ENCODE measurements at regions not wholly inside any gene's neighbourhood (a gene's known extent, or its start where the extent isn't known, plus 50 kb on each side); places are given as distances from the start of the nearest gene placed in this dataset.

DNA sequence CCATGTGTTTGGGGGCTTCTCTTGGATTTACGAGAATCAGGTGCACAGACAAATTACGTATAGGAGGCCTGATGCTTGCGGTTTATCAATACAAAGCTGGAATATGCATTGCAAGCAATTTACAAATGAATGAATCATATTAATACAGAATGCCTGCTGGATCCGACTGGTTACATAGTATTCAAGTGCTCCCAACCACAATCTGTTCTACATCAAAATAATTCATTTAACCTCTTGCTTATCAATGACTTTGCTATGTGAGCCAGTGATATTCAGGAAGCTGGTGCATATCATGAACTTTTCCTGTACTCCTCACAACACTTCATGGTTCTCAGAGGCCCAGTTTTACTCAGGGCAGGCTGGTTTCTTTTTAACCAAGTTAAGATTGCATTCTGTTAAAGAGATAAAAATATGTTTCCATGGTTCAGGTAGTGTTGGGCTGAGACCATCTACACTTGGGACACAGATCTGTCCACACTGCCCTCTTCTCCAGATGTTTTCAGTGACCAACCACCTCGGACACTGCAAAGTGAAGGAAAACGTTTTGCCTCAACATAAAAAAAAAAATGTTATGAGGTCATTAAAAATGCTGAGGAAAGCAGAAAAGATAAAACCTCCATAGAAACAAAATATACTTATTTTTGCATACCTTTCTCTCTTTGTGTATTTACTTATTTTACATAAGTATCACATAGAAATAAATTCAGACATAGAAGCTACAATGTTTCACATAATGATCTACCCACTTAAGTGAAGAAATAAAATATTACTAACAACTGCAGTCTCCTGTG lies 200.1 kb upstream of the VCX3A start:
- H3K27ac Mint-ChIP-seq: no peak overlapping the region
- no peaks in the 10 kb centered on the region for H3K27me3 Mint-ChIP-seq
- H3K9me3 Mint-ChIP-seq (ENCODE audit: low read depth): peaks cover 3% of the 10 kb centered on the region
- H3K36me3 Mint-ChIP-seq (ENCODE audit: insufficient read depth): no peaks in the 10 kb centered on the region
- H3K4me3 Mint-ChIP-seq (ENCODE audit: low read depth): no peak overlapping the region
- TF ChIP-seq, protein P1, sequence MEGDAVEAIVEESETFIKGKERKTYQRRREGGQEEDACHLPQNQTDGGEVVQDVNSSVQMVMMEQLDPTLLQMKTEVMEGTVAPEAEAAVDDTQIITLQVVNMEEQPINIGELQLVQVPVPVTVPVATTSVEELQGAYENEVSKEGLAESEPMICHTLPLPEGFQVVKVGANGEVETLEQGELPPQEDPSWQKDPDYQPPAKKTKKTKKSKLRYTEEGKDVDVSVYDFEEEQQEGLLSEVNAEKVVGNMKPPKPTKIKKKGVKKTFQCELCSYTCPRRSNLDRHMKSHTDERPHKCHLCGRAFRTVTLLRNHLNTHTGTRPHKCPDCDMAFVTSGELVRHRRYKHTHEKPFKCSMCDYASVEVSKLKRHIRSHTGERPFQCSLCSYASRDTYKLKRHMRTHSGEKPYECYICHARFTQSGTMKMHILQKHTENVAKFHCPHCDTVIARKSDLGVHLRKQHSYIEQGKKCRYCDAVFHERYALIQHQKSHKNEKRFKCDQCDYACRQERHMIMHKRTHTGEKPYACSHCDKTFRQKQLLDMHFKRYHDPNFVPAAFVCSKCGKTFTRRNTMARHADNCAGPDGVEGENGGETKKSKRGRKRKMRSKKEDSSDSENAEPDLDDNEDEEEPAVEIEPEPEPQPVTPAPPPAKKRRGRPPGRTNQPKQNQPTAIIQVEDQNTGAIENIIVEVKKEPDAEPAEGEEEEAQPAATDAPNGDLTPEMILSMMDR (IDR thresholded peaks at IDR 0.05; ENCODE audit: unreplicated experiment): no peak
- no peaks in the 10 kb centered on the region for H3K4me1 Mint-ChIP-seq (ENCODE audit: low read depth)
- no peak for DNase-seq (ENCODE audit: low spot score, unreplicated experiment)

DNA sequence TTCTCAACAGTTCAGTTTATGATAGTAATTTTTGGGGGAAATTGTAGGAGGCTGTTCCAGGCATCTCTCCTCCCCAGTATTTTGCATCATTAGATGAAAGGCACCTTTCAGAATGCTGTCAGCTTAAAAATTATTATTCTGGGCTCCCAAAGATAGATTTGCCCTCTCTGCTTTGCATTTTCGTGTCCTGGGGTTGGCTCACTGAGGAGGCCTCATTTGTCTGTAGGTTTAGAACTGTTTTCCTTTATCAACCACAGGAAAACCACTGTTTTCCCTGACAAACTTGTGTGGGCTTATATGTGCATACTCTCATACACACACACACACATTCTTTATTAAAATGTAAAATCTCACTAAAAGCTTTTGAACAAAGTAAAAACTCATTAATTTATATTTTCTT lies 197.2 kb upstream of the VCX3A start:
- Mint-ChIP-seq H3K36me3 (ENCODE audit: insufficient read depth) (peaks cover 1% of the 10 kb centered on the region), H3K27ac (no peak overlapping the region), H3K27me3 (no peaks in the 10 kb centered on the region), H3K4me1 (ENCODE audit: low read depth) (peaks cover 3% of the 10 kb centered on the region), H3K9me3 (ENCODE audit: low read depth) (peaks cover 11% of the 10 kb centered on the region), H3K4me3 (ENCODE audit: low read depth) (no peak overlapping the region)
- TF ChIP-seq, protein P1 (IDR thresholded peaks at IDR 0.05; ENCODE audit: unreplicated experiment): no peak
- DNase-seq (ENCODE audit: low spot score, unreplicated experiment): no peak

DNA sequence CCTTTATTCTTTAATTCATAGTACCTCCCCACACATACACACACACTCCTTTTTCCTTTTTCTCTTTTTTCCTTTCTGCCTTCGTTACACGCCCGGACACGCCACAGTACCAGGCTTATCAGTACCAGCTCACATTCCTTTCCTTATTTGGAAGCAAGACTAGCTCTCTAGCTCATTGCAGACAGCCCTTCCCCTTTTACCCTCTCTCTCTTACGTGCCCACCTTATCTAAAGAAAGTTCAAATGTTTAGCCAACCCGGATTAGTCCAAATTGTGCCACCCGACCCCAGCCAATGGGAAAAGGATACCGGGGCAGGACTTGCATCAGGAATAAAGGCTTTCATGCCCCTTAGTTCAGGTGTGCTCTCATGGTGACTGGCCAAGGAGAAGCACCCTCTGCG lies 194.7 kb upstream of the VCX3A start:
- TF ChIP-seq, protein P1 (IDR thresholded peaks at IDR 0.05; ENCODE audit: unreplicated experiment): no peak
- Mint-ChIP-seq H3K27me3 (no peaks in the 10 kb centered on the region), H3K27ac (peak overlapping the region; percentile 43), H3K4me3 (ENCODE audit: low read depth) (no peak overlapping the region), H3K4me1 (ENCODE audit: low read depth) (peaks cover 3% of the 10 kb centered on the region), H3K36me3 (ENCODE audit: insufficient read depth) (peaks cover 1% of the 10 kb centered on the region), H3K9me3 (ENCODE audit: low read depth) (peaks cover 11% of the 10 kb centered on the region)
- no peak for DNase-seq (ENCODE audit: low spot score, unreplicated experiment)

DNA sequence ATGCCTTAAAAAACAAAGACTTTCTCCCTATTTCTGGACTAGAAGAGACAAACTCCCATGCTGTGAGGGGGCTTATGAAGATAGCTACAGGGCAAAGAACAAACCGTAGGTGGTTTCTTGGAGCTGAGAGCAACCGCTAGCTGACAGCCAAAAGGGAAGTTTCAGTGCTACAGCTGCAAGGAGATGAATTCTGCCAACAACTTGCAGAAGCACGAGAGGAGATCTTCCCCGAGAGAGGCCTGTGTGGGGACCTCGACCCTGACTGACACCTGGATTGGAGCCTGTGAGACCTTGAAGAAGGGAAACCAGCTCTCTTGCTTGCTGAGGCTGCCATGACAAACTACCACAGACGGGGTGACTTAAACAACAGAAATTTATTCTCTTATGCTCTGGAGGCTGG lies 183.8 kb upstream of the VCX3A start:
- Mint-ChIP-seq H3K36me3 (ENCODE audit: insufficient read depth) (no peaks in the 10 kb centered on the region), H3K27ac (no peak overlapping the region), H3K4me1 (ENCODE audit: low read depth) (no peaks in the 10 kb centered on the region), H3K27me3 (no peaks in the 10 kb centered on the region), H3K9me3 (ENCODE audit: low read depth) (peaks cover 7% of the 10 kb centered on the region), H3K4me3 (ENCODE audit: low read depth) (no peak overlapping the region)
- DNase-seq (ENCODE audit: low spot score, unreplicated experiment): no peak
- TF ChIP-seq, protein P1 (IDR thresholded peaks at IDR 0.05; ENCODE audit: unreplicated experiment): no peak

DNA sequence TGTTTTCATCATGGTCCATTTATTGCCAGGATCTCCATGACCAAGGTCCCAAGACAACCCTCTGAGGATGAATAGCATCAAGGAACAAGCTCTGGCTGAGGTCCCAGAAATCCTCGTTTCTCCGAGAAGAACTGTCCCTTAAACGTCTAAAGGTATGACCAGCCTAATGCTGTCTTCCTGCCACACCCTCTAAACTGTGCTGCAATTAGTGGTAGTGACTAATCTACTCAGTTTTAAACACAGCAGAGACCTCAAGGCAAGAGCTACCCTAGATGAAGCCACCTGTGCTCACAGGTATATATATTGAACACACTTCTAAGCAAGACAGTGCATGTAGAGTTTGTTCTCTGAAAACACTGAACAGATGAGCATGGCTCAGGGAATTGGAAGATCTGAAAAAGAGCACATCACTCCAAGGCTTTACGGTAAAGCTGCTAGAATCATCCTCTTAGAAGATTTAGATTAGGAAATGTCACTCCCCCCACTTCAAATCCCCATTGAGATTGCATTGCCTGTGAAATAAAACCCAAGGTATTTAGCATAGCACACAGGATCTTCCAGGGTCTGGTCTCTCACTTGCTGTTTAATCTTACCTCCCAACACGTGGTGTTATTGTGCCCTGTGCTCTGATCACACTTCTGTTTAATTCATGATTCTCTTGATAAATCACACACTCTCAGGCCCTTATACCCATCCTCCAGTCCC lies 173.9 kb upstream of the VCX3A start:
- no peak overlapping the region for H3K27ac Mint-ChIP-seq
- no peaks in the 10 kb centered on the region for H3K9me3 Mint-ChIP-seq (ENCODE audit: low read depth)
- no peak for DNase-seq (ENCODE audit: low spot score, unreplicated experiment)
- no peaks in the 10 kb centered on the region for H3K27me3 Mint-ChIP-seq
- H3K4me1 Mint-ChIP-seq (ENCODE audit: low read depth): no peaks in the 10 kb centered on the region
- H3K36me3 Mint-ChIP-seq (ENCODE audit: insufficient read depth): no peaks in the 10 kb centered on the region
- TF ChIP-seq, protein P1 (IDR thresholded peaks at IDR 0.05; ENCODE audit: unreplicated experiment): no peak
- H3K4me3 Mint-ChIP-seq (ENCODE audit: low read depth): no peak overlapping the region

All from progenitor cell of endocrine pancreas (in vitro differentiated cells).